Activated naive CD4-positive, alpha-beta T cell treated with anti-CD3 and anti-CD28 coated beads for 36 hours (primary cell): ENCODE measurements at regions not wholly inside any gene's neighbourhood (a gene's known extent, or its start where the extent isn't known, plus 50 kb on each side); places are given as distances from the start of the nearest gene placed in this dataset.

Experiments used
- CTCF ChIA-PET: fragments of 350-600 bp; sonication (Branson Sonifier 250); formaldehyde crosslinking; loops from one replicate; lab custom pipeline; 2021; ENCODE audit warnings: antibody characterized with exemption; lab: Charles Lee
- DNase-seq: peaks from one replicate; pipeline ENCODE4 v3.0.0-alpha.2; 2020
- H3K27ac Mint-ChIP-seq: one replicate; pipeline ENCODE4 v1.8.0; 2021; ENCODE audit warnings: mild to moderate bottlenecking, mixed read lengths
- H3K27me3 Mint-ChIP-seq: one replicate; pipeline ENCODE4 v1.8.0; 2021; ENCODE audit warnings: low read depth, mixed read lengths
- H3K36me3 Mint-ChIP-seq: one replicate; pipeline ENCODE4 v1.8.0; 2021; ENCODE audit warnings: low read depth, mixed read lengths
- H3K4me1 Mint-ChIP-seq: one replicate; pipeline ENCODE4 v1.8.0; 2021; ENCODE audit warnings: low read depth, mixed read lengths
- H3K4me3 Mint-ChIP-seq: one replicate; pipeline ENCODE4 v1.8.0; 2021; ENCODE audit warnings: mild to moderate bottlenecking, moderate library complexity, mixed read lengths
- H3K9me3 Mint-ChIP-seq: one replicate; pipeline ENCODE4 v1.8.0; 2021; ENCODE audit warnings: mixed read lengths
- intact Hi-C: fragments of 100-400 bp; cut with micrococcal nuclease; formaldehyde crosslinking; loops from one replicate; pipeline ENCODE4 v1.15.1; 2023

DNA sequence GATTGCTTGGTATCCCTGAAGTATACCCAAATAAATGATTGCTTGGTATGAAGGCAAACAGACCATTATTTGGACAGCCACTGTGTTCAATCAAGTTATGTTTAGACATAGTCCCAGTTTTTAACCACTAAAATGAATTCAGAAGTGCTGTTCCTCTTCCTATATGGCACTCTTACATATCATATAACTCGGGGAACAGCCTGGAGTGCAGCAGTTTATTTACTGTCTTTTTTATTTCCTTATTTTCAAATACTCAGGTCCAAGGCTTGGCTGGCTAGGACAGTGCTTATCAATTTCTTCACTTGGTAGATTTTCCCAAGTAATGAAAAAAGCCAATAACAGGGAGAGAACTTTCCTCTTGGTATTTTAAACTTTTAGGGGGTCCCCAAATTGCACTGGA is 58.6 kb upstream of the CCDC112 start:
- no peaks in the 10 kb centered on the region for H3K4me1 Mint-ChIP-seq
- no peak overlapping the region for H3K27ac Mint-ChIP-seq
- H3K27me3 Mint-ChIP-seq: peaks cover 34% of the 10 kb centered on the region
- no peaks in the 10 kb centered on the region for H3K9me3 Mint-ChIP-seq
- no peaks in the 10 kb centered on the region for H3K36me3 Mint-ChIP-seq
- no peak for DNase-seq
- intact Hi-C loops: no loop called here
- CTCF ChIA-PET: no interaction called here
- H3K4me3 Mint-ChIP-seq: no peak overlapping the region

- H3K36me3 Mint-ChIP-seq: no peaks in the 10 kb centered on the region
- DNase-seq: no peak
- CTCF ChIA-PET: no interaction called here
- H3K4me3 Mint-ChIP-seq: no peak overlapping the region
- no peaks in the 10 kb centered on the region for H3K4me1 Mint-ChIP-seq
- H3K27me3 Mint-ChIP-seq: peaks cover 34% of the 10 kb centered on the region
- intact Hi-C loops: no loop called here
- H3K27ac Mint-ChIP-seq: no peak overlapping the region
- no peaks in the 10 kb centered on the region for H3K9me3 Mint-ChIP-seq
Observed at GRCh38 chr5:115354246-115354645, 57.8 kb upstream of the CCDC112 start.

DNA sequence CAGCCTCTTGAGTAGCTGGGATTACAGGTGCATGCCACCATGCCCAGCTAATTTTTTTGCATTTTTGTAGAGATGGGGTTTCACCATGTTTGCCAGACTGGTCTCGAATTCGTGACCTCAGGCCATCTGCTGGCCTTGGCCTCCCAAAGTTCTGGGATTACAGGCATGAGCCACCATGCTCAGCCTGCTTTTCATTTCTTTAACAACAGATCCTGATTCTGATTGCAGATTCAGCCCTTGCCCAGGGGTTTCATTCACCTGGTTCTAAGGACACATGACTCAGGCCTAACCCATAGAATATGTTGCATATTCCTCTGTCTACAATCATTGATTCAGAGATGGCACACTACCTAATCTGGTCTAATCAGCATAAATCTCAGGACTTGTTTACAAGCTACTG is 56.1 kb upstream of the CCDC112 start:
- H3K4me3 Mint-ChIP-seq: no peak overlapping the region
- CTCF ChIA-PET: interaction anchor here (0.6 kb wide), 1 partner anchor 716 kb away, joined by 3 read pairs; no protein-coding TSS in a partner anchor
- peaks cover 27% of the 10 kb centered on the region for H3K27me3 Mint-ChIP-seq
- intact Hi-C loops: no loop called here
- H3K27ac Mint-ChIP-seq: no peak overlapping the region
- H3K9me3 Mint-ChIP-seq: no peaks in the 10 kb centered on the region
- H3K4me1 Mint-ChIP-seq: no peaks in the 10 kb centered on the region
- DNase-seq: no peak
- no peaks in the 10 kb centered on the region for H3K36me3 Mint-ChIP-seq

GRCh38 chr5:115351356-115352195 is 55.1 kb upstream of the CCDC112 start:
- CTCF ChIA-PET: no interaction called here
- intact Hi-C loops: no loop called here
- no peak overlapping the region for H3K4me3 Mint-ChIP-seq
- no peaks in the 10 kb centered on the region for H3K4me1 Mint-ChIP-seq
- no peak overlapping the region for H3K27ac Mint-ChIP-seq
- no peaks in the 10 kb centered on the region for H3K36me3 Mint-ChIP-seq
- H3K9me3 Mint-ChIP-seq: no peaks in the 10 kb centered on the region
- no peak for DNase-seq
- H3K27me3 Mint-ChIP-seq: peaks cover 29% of the 10 kb centered on the region

GRCh38 chr5:115350894-115351293 is 54.4 kb upstream of the CCDC112 start:
- CTCF ChIA-PET: no interaction called here
- no peaks in the 10 kb centered on the region for H3K36me3 Mint-ChIP-seq
- no peak for DNase-seq
- H3K27ac Mint-ChIP-seq: no peak overlapping the region
- peaks cover 34% of the 10 kb centered on the region for H3K27me3 Mint-ChIP-seq
- no peaks in the 10 kb centered on the region for H3K9me3 Mint-ChIP-seq
- no peak overlapping the region for H3K4me3 Mint-ChIP-seq
- H3K4me1 Mint-ChIP-seq: no peaks in the 10 kb centered on the region
- intact Hi-C loops: no loop called here

DNA sequence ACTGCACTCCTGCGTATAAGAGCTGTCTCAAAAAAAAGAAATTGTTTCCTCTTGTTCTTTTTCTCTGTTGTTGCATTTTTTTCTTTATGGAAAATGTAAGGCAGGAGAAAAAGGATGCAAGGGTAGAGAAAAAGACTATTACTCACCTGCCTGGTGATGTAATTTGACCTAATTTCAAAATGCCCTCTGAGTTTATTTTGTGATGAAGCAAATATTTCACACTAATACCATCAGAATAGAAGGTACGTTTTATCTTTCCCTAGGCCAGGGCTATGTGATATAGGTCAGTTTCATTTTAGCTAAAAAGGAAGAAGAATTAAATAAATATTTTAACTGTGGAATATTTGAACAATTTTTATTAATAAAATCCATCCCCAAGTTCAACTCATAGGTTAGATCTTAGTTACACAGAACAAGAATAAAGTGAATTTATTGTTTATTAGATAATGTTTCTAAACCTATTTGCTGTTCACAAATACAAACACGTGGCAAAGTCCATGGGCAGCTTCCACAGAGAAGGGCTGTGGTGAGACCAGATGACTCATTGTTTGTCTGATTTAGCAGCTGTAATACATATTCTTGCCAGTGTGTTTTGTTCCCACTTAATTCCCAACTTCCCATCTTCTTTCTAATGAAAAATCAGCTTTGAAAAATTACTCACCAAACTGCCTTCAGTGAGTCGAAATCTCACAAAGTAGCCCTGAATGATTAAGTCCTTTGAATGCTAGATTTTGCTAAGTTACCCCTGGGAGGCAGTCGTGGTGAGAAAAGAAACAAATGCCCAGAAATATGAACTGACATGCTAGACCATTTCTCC is 52.8 kb upstream of the CCDC112 start:
- no peaks in the 10 kb centered on the region for H3K9me3 Mint-ChIP-seq
- no peaks in the 10 kb centered on the region for H3K4me1 Mint-ChIP-seq
- no peak for DNase-seq

DNA sequence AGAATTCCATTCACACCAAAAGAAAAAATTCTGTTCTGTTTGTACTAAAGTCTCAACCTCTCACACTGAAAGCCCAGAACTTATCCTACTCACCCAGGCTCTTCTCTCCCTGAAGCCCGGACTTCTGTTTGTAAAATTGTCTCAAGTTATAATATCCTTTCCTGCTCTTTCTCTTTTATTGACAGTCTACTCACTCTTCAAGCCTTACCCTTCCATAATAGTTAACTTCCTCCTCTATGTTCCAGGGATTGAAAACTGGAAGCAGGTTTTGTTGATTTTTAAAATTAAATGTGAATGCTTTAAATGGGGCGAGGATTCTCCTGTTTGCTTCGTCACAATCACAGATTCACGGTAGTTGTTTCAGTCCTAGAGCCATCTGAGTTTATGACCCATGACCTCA is 51.7 kb upstream of the CCDC112 start:
- intact Hi-C loops: no loop called here

More for the DNA sequence above, 52.8 kb upstream of the CCDC112 start:
- CTCF ChIA-PET: interaction anchor here (0.8 kb wide), 1 partner anchor 226 kb away, joined by 3 read pairs; no protein-coding TSS in a partner anchor
- intact Hi-C loops: no loop called here
- Mint-ChIP-seq H3K27ac (no peak overlapping the region), H3K27me3 (peaks cover 30% of the 10 kb centered on the region), H3K4me3 (no peak overlapping the region), H3K36me3 (no peaks in the 10 kb centered on the region)

More for the DNA sequence above, 51.7 kb upstream of the CCDC112 start:
- Mint-ChIP-seq H3K4me3 (no peak overlapping the region), H3K9me3 (no peaks in the 10 kb centered on the region), H3K4me1 (no peaks in the 10 kb centered on the region), H3K27me3 (peaks cover 29% of the 10 kb centered on the region), H3K27ac (no peak overlapping the region), H3K36me3 (no peaks in the 10 kb centered on the region)
- DNase-seq: no peak
- CTCF ChIA-PET: no interaction called here
